Activated CD4-positive, alpha-beta T cell treated with anti-CD3 and anti-CD28 coated beads for 4 hours (primary cell): ENCODE measurements at regions not wholly inside any gene's neighbourhood (a gene's known extent, or its start where the extent isn't known, plus 50 kb on each side); places are given as distances from the start of the nearest gene placed in this dataset.

ENCODE experiments used
- DNase-seq, 2 donors: peaks; one replicate each; pipeline ENCODE4 v3.0.0-alpha.2; 2020

DNA sequence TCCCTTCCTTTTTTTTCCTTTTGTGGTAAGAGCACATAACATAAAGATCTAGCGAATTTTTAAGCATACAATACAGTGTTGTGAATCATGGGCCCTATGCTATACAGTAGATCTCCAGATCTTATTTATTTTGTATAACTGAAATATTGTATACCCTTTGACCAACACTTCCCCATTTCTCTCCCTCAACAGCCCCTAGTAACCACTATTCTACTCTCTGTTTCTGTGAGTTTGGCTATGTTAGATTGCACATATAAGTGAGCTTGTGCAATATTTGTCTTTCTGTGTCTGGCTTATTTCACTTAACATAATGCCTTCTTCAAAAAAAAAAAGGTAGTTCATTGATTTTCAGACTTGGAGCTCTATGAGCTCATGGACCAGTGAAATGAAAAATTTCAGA lies 180.5 kb downstream of the C11orf91 start:
- no peak for DNase-seq

DNA sequence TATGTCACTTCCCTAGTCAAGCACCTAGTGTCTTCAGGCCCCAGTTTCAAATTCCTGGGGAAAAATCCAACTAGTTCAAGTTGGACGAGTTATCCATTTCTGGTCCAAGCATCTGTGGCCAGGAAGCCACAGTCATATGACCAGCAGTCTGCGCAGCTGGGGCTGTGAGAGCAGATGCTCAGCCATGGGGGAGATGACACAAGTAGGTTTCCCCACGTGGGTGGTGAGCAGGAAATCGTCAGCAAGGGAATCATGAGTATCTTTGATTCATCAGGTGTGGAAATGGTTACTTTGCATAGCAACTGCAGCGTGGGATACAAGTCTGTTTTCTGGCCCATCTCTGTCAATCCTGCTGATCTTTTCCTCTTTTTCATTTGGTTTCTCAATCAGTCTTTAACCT lies 185.3 kb downstream of the C11orf91 start:
- no peak for DNase-seq

DNA sequence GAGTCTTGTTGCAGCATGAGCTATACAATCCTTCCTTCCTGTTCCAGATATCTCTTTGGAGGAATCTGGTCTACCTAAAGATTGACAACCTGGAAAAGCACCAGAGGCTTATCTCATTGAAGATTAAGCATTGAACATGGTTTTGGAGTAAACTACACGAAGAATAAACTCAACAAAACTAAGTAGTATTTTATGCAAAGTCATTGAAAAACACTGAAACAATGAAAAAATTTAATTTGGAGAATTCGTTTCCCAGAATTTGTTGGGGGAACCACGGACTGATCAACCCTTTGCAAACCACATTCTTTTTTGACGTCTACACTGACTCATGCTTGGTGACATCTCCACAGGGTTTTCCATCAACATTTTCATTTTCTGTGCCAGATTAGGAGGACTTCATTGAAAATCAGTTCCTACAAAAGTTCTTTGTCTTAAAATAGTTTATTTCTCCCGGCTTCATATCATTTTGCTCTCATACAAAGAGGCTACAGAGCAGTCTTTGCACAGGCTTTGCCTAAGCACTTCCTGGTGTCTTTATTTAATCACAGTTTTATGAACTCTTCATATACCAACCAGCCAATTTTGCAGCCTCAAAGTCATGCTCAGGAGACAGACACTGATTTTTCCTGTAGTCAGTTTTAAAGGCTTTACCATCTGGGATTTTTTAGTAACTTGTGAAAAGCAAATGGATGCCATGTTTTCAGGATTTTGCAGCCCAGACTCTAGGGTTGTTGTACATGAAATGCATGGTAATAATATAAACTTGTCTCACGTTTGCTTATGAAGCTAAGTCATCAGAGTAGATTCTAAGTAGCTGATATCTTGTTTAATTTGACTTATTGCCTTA lies 186.3 kb downstream of the C11orf91 start:
- DNase-seq = no peak

DNA sequence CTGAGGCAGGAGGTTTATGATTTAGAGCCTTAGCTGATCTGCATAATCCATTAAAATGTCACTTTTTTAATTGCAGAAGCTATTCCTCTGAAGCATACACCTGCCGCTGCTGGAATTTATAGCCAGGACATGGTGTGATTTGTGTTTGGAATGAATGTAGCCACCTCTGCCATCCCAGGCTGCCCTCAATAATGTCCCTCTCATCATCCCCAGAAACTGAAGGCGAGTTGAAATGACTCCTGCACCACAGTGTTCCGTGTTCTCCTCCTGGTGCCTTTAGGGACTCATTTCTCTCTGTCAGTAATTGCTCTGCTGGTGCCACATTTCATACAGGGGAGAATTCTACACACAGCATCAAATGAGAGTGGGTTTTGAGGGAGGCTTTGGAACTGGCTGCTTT lies 191.0 kb downstream of the C11orf91 start:
- DNase-seq = no peak

DNA sequence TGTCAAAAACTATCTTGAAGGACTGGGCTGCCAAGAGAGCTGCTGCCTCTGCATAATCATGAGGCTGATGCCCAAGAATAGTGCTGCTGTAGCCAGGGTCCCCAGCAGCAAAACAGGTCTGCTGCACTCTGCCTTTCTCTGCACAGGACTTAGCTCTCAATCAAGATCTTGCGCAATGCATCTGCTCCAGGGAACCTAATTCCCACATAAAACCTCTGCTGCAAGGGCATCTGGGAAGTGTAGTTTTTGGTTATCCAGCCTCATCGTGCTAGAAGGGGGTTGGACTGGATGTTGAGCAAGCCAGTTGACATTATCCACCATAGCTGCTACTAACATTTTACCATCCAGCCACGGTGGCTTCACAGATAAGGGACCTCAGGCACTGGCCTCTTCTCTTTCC lies 192.7 kb downstream of the C11orf91 start:
- no peak for DNase-seq

DNA sequence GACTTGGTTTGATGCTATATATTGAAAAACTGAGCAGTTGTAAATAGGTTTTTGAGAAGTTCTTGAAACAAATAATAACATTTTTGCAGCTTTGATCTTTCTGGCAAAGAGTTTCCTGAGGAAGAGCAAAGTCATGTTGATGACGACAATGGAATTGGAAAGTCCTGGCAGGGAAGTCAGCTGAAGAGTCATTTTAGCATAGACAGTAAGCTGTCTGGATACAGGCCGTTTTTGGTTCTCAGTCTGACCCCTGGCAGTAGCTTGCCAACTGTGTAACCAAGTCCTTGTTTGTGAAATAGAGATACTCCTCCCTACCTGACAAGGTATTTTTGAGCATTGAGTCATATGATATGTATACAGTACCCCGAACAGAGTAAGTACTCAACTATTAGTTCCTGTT lies 193.3 kb downstream of the C11orf91 start:
- no peak for DNase-seq

DNA sequence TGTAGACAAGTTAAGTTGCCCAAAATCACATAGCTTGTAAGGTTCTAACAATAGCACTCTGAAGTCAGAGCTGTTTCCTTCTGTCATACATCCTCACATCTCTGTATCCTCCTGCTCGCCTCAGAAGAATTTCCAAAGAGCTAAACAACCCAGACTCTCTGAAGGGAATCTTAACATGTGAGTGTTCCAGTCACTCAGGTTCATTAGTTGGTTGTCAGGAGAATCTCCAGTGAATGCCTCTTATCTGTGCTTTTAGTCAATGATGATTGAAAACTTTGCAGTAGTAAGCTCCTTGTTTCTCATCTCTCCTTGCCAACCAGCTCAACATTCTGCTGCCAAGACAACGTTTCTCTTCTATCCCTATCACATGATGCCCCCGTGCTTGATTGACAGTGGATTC lies 195.5 kb downstream of the C11orf91 start:
- DNase-seq = no peak

DNA sequence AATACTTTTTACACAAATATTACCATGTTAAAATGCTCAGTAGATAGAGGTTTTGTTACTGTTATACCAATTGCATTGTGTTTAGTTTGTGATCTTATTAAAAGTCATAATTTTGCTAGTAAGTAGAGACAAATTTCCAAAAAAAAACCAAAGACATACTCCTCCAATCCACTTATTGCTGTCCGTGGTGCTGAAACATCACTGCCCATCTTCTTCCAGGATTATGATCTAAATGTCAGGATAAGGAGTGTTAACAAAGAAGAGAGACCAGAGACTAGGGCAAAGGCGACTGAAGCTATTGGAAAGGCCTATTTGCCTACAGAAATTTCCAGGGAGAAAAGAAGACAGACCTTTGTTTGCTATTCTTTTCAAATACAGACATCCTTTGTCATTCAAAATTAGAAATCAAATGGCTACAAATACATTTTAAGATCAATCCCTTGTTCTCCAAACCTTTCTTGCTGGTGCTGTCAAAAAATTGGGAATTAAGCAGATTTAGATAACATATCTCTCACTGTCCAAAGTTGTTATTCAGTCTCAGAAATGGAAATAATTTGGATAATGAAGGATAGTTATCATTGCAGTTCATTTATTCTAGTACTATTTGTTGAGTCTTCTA lies 199.7 kb downstream of the C11orf91 start:
- no peak for DNase-seq

DNA sequence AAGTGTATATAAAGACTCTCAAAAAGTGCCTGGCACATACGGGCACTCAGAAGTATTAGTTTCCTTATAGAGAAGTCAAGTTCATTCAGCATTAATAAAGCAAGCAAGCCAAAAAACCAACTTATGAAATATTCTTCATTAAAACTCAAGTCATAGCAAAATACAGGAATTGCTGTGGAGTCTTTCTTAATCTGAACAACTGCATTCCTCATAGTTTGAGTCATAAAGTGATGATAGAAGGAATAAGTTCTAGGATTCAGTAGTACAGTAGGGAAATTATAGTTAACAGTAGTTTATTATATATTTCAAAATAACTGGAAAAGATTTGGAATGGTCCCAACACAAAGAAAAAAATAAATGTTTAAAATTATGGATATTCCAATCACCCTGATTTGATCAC lies 200.3 kb downstream of the C11orf91 start:
- no peak for DNase-seq

DNA sequence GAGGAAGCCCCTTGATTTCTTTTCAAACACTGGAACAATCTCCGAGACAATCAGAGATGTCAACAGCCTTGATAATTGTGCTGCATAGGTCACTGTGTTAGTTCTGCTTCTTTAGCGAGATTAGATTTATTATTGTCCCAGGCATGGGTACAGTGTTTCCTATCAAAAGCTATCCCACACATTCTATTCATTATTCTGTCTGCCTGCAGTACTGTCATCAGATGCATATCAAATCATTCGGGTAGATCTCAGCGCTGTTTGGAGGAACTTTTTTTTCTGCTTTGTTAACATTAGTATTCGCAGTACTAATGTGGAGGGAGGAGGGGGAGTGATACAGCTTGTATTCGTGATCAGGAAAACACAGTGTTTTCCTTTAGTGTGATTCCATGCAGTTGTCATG lies 208.0 kb downstream of the C11orf91 start:
- no peak for DNase-seq

DNA sequence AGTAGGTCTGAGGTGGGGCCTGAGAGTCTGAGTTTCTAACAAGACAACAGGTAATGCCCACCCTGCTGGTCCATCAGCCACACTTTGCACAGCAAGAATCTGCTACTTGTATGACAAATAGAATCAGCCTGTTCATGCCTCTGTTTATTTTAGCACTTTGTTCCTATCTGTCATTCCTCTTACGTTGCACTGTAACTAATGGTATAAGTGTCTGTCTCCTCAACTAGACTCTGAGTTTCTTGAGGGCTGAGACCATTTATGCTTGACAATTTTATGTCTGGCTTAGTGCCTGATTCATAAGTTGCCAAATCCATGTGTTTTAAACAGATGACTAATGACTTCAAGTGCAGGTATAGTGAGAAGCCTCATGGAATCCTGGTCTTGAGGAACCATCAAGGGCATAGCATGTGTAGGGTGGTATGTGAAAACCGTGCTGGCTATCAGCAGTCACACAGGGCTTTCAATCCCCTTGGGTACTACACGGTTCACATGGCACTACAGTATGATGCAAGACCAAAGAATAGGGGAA lies 209.7 kb downstream of the C11orf91 start:
- DNase-seq = no peak

DNA sequence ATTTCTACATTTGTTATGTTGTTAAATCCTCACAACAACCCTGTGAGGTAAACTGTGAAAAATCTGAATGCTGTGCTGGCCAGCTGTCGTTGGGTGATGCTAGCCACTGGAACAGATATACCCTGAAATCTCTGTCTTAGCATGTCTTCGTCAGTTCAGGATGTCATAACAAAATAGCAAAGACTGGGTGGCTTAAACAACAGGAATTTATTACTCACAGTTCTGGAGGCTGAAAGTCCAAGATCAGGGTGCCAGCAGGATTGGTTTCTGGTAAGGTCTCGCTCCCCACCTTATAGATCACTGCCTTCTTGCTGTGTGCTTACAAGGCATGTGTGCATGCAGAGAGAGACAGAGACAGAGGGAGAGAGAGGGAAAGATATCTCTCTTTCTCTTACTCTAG lies 211.7 kb downstream of the C11orf91 start:
- DNase-seq = no peak

DNA sequence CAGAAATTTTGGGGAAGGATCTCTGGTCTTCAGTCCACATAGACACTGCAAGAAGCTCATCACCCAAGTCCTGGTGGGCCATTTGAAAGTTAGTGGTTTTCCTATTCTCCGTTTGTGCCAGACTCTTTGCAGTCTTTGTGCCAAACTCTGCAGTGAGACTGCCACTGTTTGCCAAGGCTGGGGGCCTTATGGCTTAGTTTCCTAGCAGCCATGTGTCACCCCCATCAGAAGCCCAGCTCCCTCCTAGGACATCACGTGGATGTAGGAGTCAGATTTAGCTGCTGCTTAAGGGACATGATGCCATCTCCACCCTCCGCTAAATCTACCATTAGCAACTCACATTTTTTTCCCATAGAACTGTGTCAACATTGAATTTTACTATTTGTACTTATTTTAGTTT lies 220.0 kb downstream of the C11orf91 start:
- no peak for DNase-seq

DNA sequence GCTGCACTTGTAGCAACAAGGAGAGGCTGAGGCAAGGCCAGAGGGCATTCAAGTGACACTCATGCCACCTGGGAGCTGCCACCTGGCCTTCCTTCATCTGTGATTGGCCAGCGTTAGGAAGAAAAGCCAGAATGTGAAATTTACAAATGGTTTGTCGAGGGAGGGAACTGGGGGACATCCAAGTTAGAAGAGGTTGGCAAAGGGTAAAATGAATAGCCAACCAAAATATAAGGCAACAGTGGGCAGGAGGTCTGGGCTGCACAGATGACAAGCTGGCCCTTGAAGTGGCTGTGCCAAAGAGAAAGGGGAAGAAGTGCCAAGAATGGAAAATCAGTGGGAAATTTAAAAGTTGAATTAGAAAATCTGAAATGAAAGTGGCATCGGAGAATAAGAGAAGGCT lies 221.4 kb downstream of the C11orf91 start:
- no peak for DNase-seq

DNA sequence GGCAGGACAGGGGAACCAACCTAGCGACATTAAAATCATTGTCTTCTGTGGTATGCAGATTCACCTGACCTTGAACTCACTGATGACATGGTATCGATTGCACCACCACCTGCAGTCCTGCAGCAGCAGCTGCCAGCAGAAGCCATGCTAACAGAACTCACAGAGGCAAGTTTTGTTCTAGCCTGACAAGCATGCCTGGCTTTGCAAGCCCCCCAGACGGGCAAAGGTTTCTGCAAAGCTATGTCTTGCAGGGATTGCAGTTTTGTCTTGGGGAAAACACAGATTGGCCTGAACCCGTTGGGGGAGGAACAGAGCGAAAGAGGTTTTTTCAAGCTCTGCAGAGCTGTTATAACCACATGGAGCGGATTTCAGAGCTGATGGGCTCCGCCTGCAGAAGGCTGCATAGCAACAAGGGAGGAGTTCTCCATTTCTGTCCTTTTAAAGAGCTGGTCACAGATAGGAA lies 221.0 kb downstream of the HIPK3 start:
- DNase-seq = no peak

DNA sequence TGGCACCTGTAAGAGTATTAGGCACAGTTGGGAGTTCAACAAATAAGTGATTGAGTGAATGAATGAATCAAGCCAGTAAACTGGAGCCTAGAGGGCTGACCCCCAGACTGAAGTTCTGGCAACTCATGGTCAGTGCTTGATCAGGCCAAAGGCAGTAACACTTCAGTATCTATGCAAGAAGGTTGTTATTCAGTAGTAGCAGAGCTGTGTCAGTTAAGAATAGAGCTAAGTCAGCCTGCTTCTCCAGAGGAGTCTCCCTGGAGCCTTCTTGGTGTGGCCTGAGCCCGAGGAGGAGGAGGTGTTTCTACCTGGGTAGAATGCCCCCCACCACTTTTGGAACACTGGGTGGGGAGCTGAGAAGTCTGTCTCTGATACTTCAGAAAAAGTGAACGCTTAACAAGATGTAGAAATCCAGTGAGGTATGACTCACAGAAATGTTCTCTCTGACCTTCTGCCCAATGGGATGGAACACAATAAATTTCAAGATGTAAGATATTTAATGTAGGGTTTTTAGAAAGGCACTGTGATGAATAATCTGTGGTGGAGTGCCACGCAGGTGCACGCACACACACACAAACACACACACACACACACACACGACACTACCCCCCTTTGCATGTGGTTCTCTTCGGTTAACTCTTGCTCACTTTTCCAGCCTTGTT lies 219.9 kb downstream of the HIPK3 start:
- DNase-seq = no peak

DNA sequence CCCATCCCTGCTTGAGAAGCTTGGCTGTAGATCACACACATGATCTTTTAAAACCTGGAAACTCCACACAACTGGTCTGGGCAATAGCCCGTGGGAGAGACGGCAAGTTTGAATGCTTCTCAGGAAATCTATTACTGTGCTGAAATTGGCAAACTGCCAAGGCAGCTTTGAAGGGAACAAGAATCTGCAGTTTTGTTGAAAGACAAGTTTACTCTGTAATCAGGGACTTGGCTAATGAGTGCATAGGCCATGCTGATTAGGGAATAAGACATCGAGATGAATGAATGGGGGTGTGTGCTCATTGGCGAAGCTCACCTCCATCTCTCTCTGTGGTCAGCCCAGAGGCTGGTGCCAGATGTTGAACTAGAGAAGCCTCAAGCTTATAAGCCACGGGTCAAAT lies 218.8 kb downstream of the HIPK3 start:
- no peak for DNase-seq

DNA sequence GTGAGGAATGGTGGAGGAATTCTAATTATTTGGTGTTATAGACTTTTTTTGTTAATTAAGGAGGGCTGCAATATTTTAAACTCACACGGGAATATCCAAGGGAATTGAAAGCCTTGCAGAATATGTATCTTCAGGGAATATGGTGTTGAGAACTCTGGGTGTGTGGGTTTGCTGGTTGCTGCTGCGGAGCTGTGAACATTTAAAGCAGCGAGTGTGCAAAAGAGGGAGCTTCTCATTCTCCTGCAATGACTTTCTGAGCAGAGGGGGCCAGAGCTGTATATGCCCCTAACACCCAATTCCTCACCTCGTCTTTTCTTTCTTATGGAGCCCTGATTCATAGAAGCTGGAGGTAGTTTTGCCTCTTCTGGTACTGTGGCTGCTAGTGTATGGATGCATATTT lies 217.7 kb downstream of the HIPK3 start:
- no peak for DNase-seq

DNA sequence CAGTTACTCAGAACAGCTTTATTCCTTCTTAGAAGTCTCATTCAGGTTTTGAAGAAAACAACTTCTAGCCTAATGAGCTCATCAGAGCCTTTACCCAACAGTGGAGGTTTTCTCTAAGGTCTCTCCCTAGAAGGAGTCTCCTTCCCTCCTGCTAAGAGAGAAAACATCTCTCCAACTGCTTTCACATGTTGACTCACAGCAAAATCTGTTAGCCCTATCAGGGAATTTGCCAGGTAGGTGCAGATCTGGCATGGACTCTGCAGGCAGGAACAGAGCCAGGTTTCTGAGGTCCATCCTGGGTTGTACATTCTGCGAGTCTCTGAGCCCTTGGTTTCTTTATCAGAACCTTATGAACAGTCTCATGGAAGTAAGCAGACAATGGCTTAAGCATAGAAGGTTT lies 214.4 kb downstream of the HIPK3 start:
- DNase-seq = no peak

DNA sequence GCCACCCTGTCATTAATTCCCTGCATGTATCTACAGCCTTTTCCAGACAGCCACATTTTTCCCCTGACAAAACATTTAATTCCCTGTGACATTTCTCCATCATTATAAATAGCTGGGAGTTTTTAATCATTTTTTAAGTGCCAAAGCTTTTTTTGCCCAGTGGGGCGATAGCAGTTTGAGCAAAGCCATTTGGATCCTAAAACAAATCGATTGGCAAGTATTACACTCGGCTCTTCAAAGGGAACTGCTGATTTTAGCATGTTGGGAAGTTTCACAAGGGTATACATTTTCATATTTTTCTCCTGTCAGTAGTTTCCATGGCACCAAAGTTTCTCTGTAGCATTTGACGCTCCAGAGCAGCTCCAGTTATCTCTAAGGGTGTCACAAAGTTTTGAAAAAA lies 210.8 kb downstream of the HIPK3 start:
- DNase-seq = no peak

DNA sequence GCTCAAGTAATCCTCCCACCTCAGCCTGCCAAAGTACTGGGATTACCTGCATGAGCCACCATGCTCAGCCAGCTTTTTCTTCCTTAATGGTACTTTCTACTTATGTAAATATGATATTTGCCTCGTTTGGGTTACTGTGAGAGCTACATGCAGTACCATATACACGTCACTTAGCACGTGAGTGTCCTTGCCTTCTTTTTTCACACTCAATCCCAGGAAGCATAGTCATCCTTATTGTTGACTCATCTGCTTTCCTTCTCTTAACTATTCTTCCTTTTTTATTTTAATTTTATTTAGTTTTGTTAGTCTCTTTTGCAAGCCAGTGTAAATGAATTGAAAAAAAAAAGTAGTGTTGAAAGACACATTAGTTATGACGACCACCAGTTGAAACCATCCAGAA lies 205.9 kb downstream of the HIPK3 start:
- no peak for DNase-seq

DNA sequence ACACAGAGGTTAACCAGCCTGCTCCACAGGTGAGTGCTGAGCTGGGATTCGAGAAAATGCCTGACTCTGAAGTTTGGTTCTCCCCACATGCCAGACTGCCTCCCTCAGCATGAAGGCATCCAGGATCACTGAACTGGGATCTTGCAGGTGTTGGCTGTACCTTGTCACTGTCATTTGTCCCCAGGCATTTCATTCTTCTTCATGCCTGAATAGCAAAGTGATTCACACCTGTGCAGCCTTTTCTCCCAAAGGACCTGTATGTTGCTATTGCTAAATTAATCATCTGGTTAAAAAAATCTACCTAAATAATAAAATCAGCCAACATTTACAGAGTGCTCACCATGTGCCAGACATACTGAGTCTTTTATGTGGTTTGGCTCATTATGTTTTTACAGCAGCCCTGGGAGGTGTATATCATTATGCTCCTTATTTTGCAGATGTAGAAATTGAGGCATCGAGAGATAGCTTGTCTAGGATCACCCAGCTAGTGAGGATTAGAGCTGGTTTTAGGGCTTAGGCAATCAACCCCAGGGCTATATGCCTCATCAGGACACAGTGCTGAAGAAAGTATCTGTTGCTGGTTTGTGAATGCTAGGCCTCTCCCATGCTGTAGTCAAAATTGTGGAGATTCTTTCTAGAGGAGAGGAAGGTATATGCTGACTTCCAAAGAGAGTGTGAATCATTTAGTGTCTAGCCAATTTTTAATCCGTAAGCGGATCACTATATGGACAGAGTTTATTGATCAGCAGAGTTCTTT lies 204.4 kb downstream of the HIPK3 start:
- no peak for DNase-seq

DNA sequence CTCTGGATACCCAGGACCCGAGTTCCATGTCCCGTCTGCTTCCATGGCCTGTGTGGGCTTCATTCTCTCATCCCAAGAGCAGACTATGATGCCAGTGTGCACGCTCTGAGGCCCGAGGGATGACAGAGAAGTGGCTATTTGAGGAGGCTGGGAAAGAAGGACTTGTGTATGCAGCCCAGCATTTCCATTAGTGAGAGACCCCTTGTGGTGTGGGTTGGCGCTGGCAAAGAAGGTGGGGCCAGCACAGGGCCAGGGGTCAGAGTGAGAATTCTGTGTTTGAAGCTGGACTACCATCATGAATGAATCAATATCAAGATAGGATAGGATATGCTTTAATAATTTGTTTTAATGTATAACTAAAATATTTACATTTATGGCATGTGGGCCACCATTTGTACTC lies 200.8 kb downstream of the HIPK3 start:
- DNase-seq = no peak
